PFSK-1 (cell line): ENCODE measurements at regions not wholly inside any gene's neighbourhood (a gene's known extent, or its start where the extent isn't known, plus 50 kb on each side); places are given as distances from the start of the nearest gene placed in this dataset.

Experiments
- POLR2AphosphoS5 ChIP-seq: IDR thresholded peaks from 2 replicates; pipeline ENCODE4 v1.6.1; 2012; ENCODE audit warnings: low read depth, mild to moderate bottlenecking, control low read depth, low read length, moderate library complexity
- REST ChIP-seq, 2 experiments: IDR thresholded peaks; 2 replicates each; pipeline versions ENCODE4 v1.6.1 to v1.8.0; 2011 to 2012; ENCODE audit warnings: low read depth in 2 of 2, low read length in 2 of 2, control low read depth in 1 of 2, inconsistent platforms in 1 of 2, mild to moderate bottlenecking in 1 of 2, moderate library complexity in 1 of 2; ENCODE audit not compliant: insufficient read depth in 1 of 2
- SIN3A ChIP-seq: IDR thresholded peaks from 2 replicates; pipeline ENCODE4 v1.6.1; 2012; ENCODE audit warnings: mild to moderate bottlenecking, low read length, moderate library complexity, borderline replicate concordance; ENCODE audit not compliant: insufficient read depth
- TAF1 ChIP-seq: IDR thresholded peaks from 2 replicates; pipeline ENCODE4 v1.6.1; 2012; ENCODE audit warnings: low read length, control low read depth, borderline replicate concordance; ENCODE audit not compliant: insufficient read depth

- no peak for TF ChIP-seq POLR2AphosphoS5
- no peak for TF ChIP-seq REST (IDR thresholded peaks at IDR 0.05; ENCODE audit: insufficient read depth in 1 of 2, low read depth in 2 of 2, low read length in 2 of 2)
- no peak for TF ChIP-seq SIN3A
- no peak for TF ChIP-seq TAF1
Measured at GRCh38 chr11:31997955-31998354, 92.9 kb upstream of the RCN1 start.
